AML-193 (cell line): ENCODE measurements at regions not wholly inside any gene's neighbourhood (a gene's known extent, or its start where the extent isn't known, plus 50 kb on each side); places are given as distances from the start of the nearest gene placed in this dataset.

Experiments used
- DNase-seq, 2 experiments: peaks; one replicate each; lab custom pipeline; 2025; lab: John Stamatoyannopoulos, UW

- no peak for DNase-seq
Measured at GRCh38 chr2:51650769-51651168, 618.8 kb upstream of the NRXN1 start.

DNA sequence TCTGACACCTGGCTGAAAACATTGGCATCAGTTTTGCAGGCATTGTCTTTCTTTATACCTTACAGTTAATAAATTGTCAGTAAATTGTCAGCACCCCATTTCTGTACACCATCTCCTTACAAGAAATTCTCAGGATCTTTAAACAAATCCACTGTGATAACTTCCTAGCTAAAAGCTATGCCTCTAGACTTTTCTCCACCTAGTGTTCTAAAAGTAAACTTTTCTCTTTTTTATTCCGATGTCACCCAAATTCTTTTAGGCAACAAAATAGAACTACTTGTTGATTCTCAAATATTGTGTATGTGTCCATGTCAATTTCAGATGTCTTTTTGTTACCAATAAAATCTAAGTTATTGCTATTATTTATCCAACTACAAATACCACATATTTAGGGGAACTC, 617.4 kb upstream of the NRXN1 start:
- DNase-seq = no peak

GRCh38 chr2:51638811-51639210, 606.9 kb upstream of the NRXN1 start:
- no peak for DNase-seq

- DNase-seq = no peak
Measured at GRCh38 chr2:51633073-51633472, 601.1 kb upstream of the NRXN1 start.

GRCh38 chr2:51629406-51629805, 597.5 kb upstream of the NRXN1 start:
- no peak for DNase-seq

GRCh38 chr2:51628917-51629316, 597.0 kb upstream of the NRXN1 start:
- DNase-seq = no peak

DNA sequence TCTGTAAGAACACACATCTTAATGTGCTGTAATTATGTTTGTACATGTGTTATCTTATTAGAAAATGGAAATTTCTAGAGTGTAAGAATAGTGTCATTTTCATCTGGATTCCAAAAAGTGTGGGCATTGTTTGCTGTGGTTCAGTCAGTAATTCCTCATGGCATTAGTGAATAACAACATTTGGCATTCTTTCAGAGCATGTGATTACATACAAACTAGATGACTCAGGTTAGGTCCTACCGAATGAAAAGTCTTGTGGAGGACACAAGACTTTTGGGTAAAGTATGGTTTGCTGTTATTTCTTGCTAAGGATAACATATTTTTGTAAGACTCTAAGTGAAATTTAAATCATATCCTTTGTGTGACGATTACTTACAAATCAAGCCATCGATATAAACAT, 593.1 kb upstream of the NRXN1 start:
- DNase-seq = no peak

DNA sequence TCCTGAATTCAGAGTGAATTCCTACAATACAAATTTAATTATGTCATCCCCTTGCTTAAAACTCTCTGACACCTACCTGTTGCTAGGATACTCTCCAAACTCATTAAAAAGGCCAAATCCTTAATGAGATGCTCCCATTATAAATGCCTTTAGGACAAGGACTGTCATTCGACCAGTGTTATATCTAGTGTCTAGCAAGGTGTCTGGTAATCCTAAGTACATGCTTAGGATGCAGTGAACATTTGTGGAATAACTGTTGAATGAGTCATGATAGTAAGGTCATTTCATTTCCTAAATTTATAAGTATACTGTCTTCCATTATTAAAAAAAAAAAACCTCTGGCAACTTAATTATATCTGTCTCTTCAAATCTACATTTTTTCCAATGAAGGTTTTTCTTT, 588.9 kb upstream of the NRXN1 start:
- no peak for DNase-seq

DNA sequence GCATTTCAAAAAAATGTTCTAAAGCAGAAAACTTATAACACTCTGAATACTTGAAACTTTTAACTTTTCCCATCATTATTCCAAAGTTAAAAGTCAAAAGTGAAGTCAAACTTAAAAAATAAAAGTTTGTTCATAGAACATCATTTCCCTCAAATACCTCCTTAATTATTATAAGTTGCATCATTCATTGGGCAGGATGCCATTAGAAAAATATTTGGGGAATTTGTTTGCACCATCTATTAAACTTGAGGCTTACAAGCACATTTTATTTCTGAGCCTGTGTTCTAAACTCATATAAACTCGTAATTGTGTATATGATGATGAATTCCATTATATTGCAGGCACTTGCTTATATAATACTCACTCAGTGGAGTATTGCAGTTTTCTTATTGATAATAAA, 588.0 kb upstream of the NRXN1 start:
- DNase-seq = no peak

- DNase-seq = no peak
Measured at GRCh38 chr2:51612387-51612786, 580.5 kb upstream of the NRXN1 start.

- no peak for DNase-seq
Measured at GRCh38 chr2:51601706-51602105, 569.8 kb upstream of the NRXN1 start.

GRCh38 chr2:51597086-51597485, 565.2 kb upstream of the NRXN1 start:
- DNase-seq = no peak

GRCh38 chr2:51595836-51596235, 563.9 kb upstream of the NRXN1 start:
- no peak for DNase-seq

- no peak for DNase-seq
Measured at GRCh38 chr2:51581636-51582267, 549.8 kb upstream of the NRXN1 start.

DNA sequence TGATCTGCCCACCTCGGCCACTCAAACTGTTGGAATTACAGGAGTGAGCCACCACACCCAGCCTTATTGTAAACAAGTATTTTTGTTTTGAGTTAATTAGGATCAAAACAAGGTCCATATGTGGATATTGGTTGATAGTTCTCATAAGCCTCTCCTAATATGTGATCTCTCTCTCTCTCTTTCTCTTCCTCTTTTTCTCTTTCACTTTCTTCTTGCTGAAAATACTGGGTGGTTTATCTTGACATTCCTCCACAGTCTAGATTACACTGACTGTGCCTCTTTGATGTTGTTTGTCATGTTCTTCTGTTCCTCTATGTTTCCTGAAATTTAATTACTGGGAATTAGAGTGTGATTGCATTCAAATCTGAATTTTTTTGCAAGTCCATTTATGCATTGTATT, 547.5 kb upstream of the NRXN1 start:
- DNase-seq = no peak

DNA sequence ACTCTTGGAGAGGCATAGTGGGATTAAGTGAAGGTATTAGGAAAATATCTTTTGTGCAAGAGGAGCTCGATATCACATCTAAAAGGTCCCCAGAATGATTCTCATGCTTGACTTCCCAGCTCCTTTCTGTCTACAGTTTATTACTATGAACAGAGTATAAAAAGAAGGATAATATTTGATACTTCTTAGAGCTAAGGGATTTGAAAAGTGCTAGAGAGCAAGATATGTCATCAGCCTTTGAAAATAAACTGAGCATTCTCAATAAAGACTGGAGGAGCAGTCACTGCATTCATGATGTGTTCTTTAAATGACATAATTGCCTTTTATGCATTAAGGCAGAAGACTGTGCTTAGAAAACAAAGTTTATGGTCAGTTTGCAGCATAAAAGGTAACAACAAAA, 543.2 kb upstream of the NRXN1 start:
- no peak for DNase-seq

DNA sequence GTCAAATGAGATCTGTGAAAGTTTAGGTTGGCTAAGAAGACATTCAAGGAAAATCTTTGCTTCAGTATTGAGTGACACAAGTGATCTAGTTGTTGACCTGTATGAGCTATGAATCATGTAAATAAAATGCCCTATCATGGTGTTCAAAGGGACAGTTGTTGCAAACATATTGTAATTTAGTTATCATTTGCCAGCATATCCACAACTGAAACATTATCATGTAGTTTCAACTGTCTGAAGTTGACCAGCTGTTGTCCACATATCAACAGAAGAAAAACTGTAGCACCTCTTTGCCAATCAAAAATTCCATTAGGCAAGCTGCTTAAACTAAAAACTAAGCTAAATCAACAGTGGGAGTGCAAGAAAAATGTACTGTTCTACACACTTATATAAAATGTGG, 527.1 kb upstream of the NRXN1 start:
- DNase-seq = no peak

GRCh38 chr2:51553476-51553875, 521.5 kb upstream of the NRXN1 start:
- no peak for DNase-seq

DNA sequence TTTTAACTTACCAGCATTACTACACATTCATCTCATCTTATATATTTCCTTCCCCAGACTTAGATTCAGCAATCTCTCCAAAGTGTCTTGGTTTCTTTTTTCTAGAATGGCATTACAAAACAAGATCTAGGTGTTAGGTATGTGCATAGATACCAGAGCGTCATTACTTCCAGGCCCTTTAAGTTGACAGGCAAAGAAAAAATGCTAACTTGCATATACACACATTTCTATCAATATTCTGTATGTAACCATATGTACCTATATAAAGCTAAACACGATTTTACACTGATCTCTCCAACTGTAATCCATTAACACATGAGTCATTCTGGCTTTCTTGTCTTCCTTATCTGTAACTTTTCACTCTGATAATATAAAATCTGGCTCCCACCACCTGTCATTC, 503.8 kb upstream of the NRXN1 start:
- DNase-seq = no peak

- DNase-seq = no peak
Measured at GRCh38 chr2:51534166-51534565, 502.2 kb upstream of the NRXN1 start.

DNA sequence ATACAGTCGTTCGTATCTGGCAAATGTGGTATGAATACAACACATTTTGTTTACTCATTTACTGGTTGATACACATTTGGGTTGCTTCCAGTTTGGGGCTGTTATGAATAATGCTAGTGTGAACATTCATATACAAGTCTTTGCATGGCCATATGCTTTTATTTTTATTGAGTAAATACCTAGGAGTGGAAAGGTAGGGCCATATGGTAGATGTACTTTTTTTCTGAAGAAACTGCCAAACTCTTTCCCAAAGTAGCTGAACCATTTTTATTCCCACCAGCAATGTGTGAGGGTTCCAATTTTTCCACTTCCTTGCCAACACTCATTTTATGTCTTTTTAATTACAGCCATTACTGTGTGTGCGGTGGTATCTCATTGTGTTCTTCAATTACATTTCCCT, 496.2 kb upstream of the NRXN1 start:
- no peak for DNase-seq

GRCh38 chr2:51526766-51527165, 494.8 kb upstream of the NRXN1 start:
- DNase-seq = no peak

DNA sequence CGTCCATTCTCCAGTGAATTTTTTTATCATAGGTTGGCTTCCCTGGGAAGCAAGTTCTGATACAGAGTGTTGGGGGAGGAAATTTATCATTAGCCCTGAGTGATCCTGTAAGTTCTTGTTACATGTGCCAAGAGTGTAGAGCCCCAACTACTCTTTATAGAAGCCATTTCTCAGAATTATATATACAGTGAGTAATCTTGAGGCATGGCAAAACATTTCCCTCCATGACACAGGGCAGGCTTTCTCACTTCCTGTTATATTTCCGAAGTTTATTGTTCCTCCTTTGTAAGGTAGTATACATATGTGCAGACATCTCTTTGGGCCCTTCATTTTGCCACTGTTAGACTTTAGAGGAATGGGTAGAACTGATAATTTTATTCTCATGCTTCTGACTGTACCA, 484.7 kb upstream of the NRXN1 start:
- no peak for DNase-seq

- no peak for DNase-seq
Measured at GRCh38 chr2:51511002-51511401, 479.1 kb upstream of the NRXN1 start.

DNA sequence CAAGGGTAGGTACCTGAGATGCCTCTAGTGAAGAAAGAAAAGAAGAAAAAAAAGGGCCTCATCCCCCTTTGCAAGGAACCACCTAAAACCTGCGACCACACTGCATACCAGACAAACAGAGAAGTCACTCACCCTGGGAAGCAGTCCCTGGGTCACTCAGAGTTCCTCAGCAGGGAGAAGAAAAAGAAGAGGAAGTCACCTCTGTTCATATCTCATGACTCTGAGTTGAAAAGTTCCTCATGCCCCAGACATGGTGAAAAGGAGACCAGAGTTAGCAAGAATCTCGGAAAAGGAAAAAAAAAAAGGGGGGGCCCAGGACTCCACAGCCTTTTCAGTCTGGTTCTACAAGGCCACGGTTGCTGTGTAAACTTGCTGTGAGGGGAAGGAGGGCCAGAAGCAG, 478.4 kb upstream of the NRXN1 start:
- no peak for DNase-seq
